GM18511 (cell line): ENCODE measurements at regions not wholly inside any gene's neighbourhood (a gene's known extent, or its start where the extent isn't known, plus 50 kb on each side); places are given as distances from the start of the nearest gene placed in this dataset.
"Not testable (repeated sequence)": the region's sequence is repeated elsewhere in the genome, so short reads cannot be mapped to it uniquely, and the experiment has no call there.

Experiments
- ATAC-seq: cut with Tn5 transposase; IDR thresholded peaks from one replicate; pipeline ENCODE4 v1.9.1; 2021; ENCODE audit warnings: mild to moderate bottlenecking, moderate library complexity; ENCODE audit not compliant: unreplicated experiment

GRCh38 chr5:106648401-106648800 lies 1022.3 kb downstream of the EFNA5 start:
- no peak for ATAC-seq

GRCh38 chr5:106646106-106646505 lies 1024.6 kb downstream of the EFNA5 start:
- ATAC-seq = no peak

- ATAC-seq = no peak
These were observed 1030.2 kb downstream of the EFNA5 start for GRCh38 chr5:106640511-106640910.

- no peak for ATAC-seq
These were observed 1031.2 kb downstream of the EFNA5 start for GRCh38 chr5:106639488-106639887.

- no peak for ATAC-seq
These were observed 1033.5 kb downstream of the EFNA5 start for GRCh38 chr5:106637275-106637674.

- ATAC-seq = no peak
These were observed 1036.4 kb downstream of the EFNA5 start for GRCh38 chr5:106634375-106634774.

- ATAC-seq = no peak
These were observed 1036.9 kb downstream of the EFNA5 start for GRCh38 chr5:106633825-106634224.

GRCh38 chr5:106628456-106628855 lies 1042.3 kb downstream of the EFNA5 start:
- ATAC-seq = not testable (repeated sequence)

- no peak for ATAC-seq
These were observed 1060.7 kb downstream of the EFNA5 start for GRCh38 chr5:106610041-106610440.

GRCh38 chr5:106601620-106602019 lies 1069.1 kb downstream of the EFNA5 start:
- peak; percentile 76 for ATAC-seq

- peak; percentile 32 for ATAC-seq
These were observed 1069.9 kb downstream of the EFNA5 start for GRCh38 chr5:106600803-106601202.

GRCh38 chr5:106595864-106596263 lies 1074.9 kb downstream of the EFNA5 start:
- ATAC-seq = no peak

GRCh38 chr5:106584268-106584667 lies 1086.5 kb downstream of the EFNA5 start:
- no peak for ATAC-seq

GRCh38 chr5:106578736-106579135 lies 1092.0 kb downstream of the EFNA5 start:
- ATAC-seq = no peak

GRCh38 chr5:106574820-106575219 lies 1095.9 kb downstream of the EFNA5 start:
- ATAC-seq = no peak

- ATAC-seq = no peak
These were observed 1104.7 kb downstream of the EFNA5 start for GRCh38 chr5:106566031-106566430.

GRCh38 chr5:106545325-106545724 lies 1125.4 kb downstream of the EFNA5 start:
- no peak for ATAC-seq

- no peak for ATAC-seq
These were observed 1127.4 kb downstream of the EFNA5 start for GRCh38 chr5:106543330-106543729.

- ATAC-seq = no peak
These were observed 1140.6 kb downstream of the EFNA5 start for GRCh38 chr5:106530150-106530549.

- no peak for ATAC-seq
These were observed 1145.3 kb downstream of the EFNA5 start for GRCh38 chr5:106525438-106525837.

GRCh38 chr5:106523852-106524251 lies 1146.9 kb downstream of the EFNA5 start:
- ATAC-seq = no peak

- ATAC-seq = no peak
These were observed 1148.4 kb downstream of the EFNA5 start for GRCh38 chr5:106522296-106522695.

GRCh38 chr5:106521701-106522100 lies 1149.0 kb downstream of the EFNA5 start:
- ATAC-seq = no peak

- ATAC-seq = no peak
These were observed 1160.4 kb downstream of the EFNA5 start for GRCh38 chr5:106510321-106510720.
